Esophagus squamous epithelium (tissue), 5 donors: ENCODE measurements at regions not wholly inside any gene's neighbourhood (a gene's known extent, or its start where the extent isn't known, plus 50 kb on each side); places are given as distances from the start of the nearest gene placed in this dataset.

Source experiments
- DNase-seq: peaks from one replicate; lab custom pipeline; 2025; lab: John Stamatoyannopoulos, UW
- H3K27ac ChIP-seq, 4 donors: fragments of 200-600 bp; sonication (generic); one replicate each; pipeline ENCODE4 v1.5.1; 2016 to 2019; ENCODE audit warnings: mild to moderate bottlenecking in 1 of 4
- H3K27me3 ChIP-seq, 4 donors: fragments of 200-600 bp; sonication (generic); 1 replicate in 3 of 4; 2 replicates in 1 of 4; pipeline versions ENCODE4 v1.5.1 to v1.6.0; 2017 to 2021; ENCODE audit warnings: antibody characterized with exemption in 1 of 4
- H3K36me3 ChIP-seq, 3 donors: fragments of 200-600 bp; sonication (generic); one replicate each; pipeline ENCODE4 v1.5.1; 2016 to 2019
- H3K4me1 ChIP-seq, 3 donors: fragments of 200-600 bp; sonication (generic); one replicate each; pipeline ENCODE4 v1.5.1; 2017 to 2019
- H3K4me3 ChIP-seq, 4 donors: fragments of 200-600 bp; sonication (generic); 1 replicate in 3 of 4; 2 replicates in 1 of 4; pipeline ENCODE4 v1.5.1; 2016 to 2019; ENCODE audit warnings: mild to moderate bottlenecking in 2 of 4, moderate library complexity in 1 of 4
- H3K9me3 ChIP-seq, 3 donors: fragments of 200-600 bp; sonication (generic); one replicate each; pipeline ENCODE4 v1.5.1; 2016 to 2019
- CTCF ChIP-seq, 6 experiments: fragments of 450-650 bp in 4 of 6; fragments of 200-600 bp in 2 of 6; sonication (generic) in 2 of 6; IDR thresholded peaks; one replicate each; pipeline ENCODE4 v1.5.1; 2016 to 2019; ENCODE audit warnings: antibody characterized with exemption in 6 of 6, mild to moderate bottlenecking in 4 of 6, moderate library complexity in 4 of 6
- POLR2A ChIP-seq, 4 donors: fragments of 450-650 bp; IDR thresholded peaks; one replicate each; pipeline ENCODE4 v1.6.1; 2017; ENCODE audit warnings: antibody characterized with exemption in 4 of 4, mild to moderate bottlenecking in 4 of 4, moderate library complexity in 3 of 4
- WGBS, 2 donors: methylation state at CpG; one replicate each; pipeline ENCODE4 v1.1.5; 2018; 5-methylcytosine and 5-hydroxymethylcytosine counted together
- intact Hi-C: fragments of 100-400 bp; cut with DNase I; formaldehyde crosslinking; loops from one replicate; pipeline ENCODE4 v1.15.0; 2022
- donor health status: DM: yes; HTN: yes; CAD: no.

- WGBS, 2 donors, result 63 to 64% methylated on average over 2 of the region's 2 CpGs
- Histone ChIP-seq H3K4me3 (no peak overlapping the region), H3K4me1 (no peaks in the 10 kb centered on the region), H3K27ac (no peak overlapping the region), H3K36me3 (no peaks in the 10 kb centered on the region), H3K9me3 (peaks cover 0 to 5% (median 4%) of the 10 kb centered on the region in 3 donors), H3K27me3 (no peaks in the 10 kb centered on the region)
- intact Hi-C loops, result no loop called here
- no peak for TF ChIP-seq CTCF (IDR thresholded peaks at IDR 0.05)
- TF ChIP-seq POLR2A (IDR thresholded peaks at IDR 0.05), result no peak
- DNase-seq, result no peak
These were observed 1744.2 kb downstream of the TP53TG3F start for GRCh38 chr16:35203636-35204035.

GRCh38 chr16:35207059-35207999 is 1747.9 kb downstream of the TP53TG3F start:
- H3K27me3 ChIP-seq, result no peaks in the 10 kb centered on the region
- intact Hi-C loops, result no loop called here
- H3K4me3 ChIP-seq, result no peak overlapping the region
- H3K27ac ChIP-seq, result no peak overlapping the region
- peaks cover 0 to 5% (median 4%) of the 10 kb centered on the region in 3 donors for H3K9me3 ChIP-seq
- 74% methylated on average over 33 to 39 of the region's 54 CpGs for WGBS, 2 donors
- no peaks in the 10 kb centered on the region for H3K36me3 ChIP-seq
- DNase-seq, result no peak
- H3K4me1 ChIP-seq, result no peaks in the 10 kb centered on the region
- TF ChIP-seq CTCF (IDR thresholded peaks at IDR 0.05) (no peak), POLR2A (IDR thresholded peaks at IDR 0.05) (no peak)

GRCh38 chr16:35208001-35208935 is 1748.9 kb downstream of the TP53TG3F start:
- Histone ChIP-seq H3K27ac (no peak overlapping the region), H3K9me3 (peaks cover 0 to 5% (median 4%) of the 10 kb centered on the region in 3 donors), H3K36me3 (no peaks in the 10 kb centered on the region), H3K4me1 (no peaks in the 10 kb centered on the region), H3K4me3 (no peak overlapping the region), H3K27me3 (no peaks in the 10 kb centered on the region)
- WGBS, 2 donors, result 71 to 78% methylated on average over 12 to 21 of the region's 35 CpGs
- DNase-seq, result no peak
- TF ChIP-seq POLR2A (IDR thresholded peaks at IDR 0.05) (no peak), CTCF (IDR thresholded peaks at IDR 0.05) (no peak)
- intact Hi-C loops, result no loop called here

- H3K27me3 ChIP-seq, result no peaks in the 10 kb centered on the region
- H3K36me3 ChIP-seq, result no peaks in the 10 kb centered on the region
- H3K4me3 ChIP-seq, result no peak overlapping the region
- H3K27ac ChIP-seq, result no peak overlapping the region
- DNase-seq, result no peak
- no peaks in the 10 kb centered on the region for H3K4me1 ChIP-seq
- H3K9me3 ChIP-seq, result peaks cover 0 to 5% (median 4%) of the 10 kb centered on the region in 3 donors
- intact Hi-C loops, result no loop called here
- 58 to 69% methylated on average over 3 of the region's 3 CpGs for WGBS, 2 donors
- TF ChIP-seq CTCF (IDR thresholded peaks at IDR 0.05) (no peak), POLR2A (IDR thresholded peaks at IDR 0.05) (no peak)
These were observed 1751.4 kb downstream of the TP53TG3F start for GRCh38 chr16:35210681-35211433.
